ENCODE measurements at regions not wholly inside any gene's neighbourhood (a gene's known extent, or its start where the extent isn't known, plus 50 kb on each side); places are given as distances from the start of the nearest gene placed in this dataset.

DNA sequence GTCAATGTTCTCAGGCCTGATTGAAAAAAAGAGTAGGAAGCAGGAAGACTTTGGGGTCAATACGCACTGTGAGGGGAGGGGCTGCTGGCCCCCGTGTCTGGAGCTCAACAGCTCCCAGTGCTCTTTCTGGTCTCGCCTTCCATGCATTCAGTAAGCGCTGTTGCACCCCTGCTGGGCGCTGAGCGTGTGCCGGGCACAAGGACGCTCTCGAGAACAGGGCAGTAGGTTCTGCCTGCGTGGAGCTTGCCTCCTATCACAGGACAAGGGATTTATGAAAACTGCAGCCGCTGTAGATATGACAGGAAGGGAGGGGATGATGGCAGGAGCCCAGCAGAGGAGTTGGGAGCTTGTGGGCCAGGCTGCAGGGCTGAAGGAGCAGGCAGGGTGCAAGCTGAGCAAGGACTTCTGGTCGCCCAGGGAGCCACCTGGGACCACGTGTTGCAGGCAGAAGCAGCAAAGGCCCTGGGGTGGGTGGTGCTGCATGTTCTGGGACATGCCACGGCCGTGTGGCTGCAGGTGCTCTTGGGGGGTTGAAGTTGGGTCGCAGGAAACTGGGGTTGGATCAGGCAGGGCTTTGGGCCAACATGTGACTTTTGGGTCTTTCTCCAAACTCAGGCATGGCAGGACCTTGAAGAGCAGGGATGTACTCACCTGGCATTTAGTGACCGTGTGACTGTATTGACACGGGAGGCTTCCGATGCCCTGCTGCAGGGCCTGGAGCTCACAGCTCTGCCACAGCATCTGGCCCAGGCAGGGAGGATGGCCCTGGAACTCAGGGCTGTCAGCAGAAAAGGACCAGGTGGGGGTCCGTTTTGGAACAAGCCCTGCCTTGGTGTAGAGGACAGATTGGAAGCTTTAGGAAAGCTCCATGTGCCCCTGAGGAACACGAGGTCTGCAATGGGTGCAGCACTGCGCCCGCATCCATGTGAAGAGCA is 97.9 kb downstream of the CPZ start (continued):
- TF ChIP-seq, protein P1, sequence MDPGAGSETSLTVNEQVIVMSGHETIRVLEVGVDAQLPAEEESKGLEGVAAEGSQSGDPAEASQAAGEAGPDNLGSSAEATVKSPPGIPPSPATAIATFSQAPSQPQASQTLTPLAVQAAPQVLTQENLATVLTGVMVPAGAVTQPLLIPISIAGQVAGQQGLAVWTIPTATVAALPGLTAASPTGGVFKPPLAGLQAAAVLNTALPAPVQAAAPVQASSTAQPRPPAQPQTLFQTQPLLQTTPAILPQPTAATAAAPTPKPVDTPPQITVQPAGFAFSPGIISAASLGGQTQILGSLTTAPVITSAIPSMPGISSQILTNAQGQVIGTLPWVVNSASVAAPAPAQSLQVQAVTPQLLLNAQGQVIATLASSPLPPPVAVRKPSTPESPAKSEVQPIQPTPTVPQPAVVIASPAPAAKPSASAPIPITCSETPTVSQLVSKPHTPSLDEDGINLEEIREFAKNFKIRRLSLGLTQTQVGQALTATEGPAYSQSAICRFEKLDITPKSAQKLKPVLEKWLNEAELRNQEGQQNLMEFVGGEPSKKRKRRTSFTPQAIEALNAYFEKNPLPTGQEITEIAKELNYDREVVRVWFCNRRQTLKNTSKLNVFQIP (CRISPR knock-in tag; IDR thresholded peaks at IDR 0.05; ENCODE audit: borderline replicate concordance, low read depth), result no peak
- TF ChIP-seq ZNF565 (CRISPR knock-in tag; conservative IDR thresholded peaks at IDR 0.05; ENCODE audit: low read depth), result no peak
- no peak for TF ChIP-seq ZNF8 (CRISPR knock-in tag; IDR thresholded peaks at IDR 0.05)
- TF ChIP-seq, protein P2, sequence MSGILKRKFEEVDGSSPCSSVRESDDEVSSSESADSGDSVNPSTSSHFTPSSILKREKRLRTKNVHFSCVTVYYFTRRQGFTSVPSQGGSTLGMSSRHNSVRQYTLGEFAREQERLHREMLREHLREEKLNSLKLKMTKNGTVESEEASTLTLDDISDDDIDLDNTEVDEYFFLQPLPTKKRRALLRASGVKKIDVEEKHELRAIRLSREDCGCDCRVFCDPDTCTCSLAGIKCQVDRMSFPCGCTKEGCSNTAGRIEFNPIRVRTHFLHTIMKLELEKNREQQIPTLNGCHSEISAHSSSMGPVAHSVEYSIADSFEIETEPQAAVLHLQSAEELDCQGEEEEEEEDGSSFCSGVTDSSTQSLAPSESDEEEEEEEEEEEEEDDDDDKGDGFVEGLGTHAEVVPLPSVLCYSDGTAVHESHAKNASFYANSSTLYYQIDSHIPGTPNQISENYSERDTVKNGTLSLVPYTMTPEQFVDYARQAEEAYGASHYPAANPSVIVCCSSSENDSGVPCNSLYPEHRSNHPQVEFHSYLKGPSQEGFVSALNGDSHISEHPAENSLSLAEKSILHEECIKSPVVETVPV (CRISPR knock-in tag; IDR thresholded peaks at IDR 0.05), result no peak

DNA sequence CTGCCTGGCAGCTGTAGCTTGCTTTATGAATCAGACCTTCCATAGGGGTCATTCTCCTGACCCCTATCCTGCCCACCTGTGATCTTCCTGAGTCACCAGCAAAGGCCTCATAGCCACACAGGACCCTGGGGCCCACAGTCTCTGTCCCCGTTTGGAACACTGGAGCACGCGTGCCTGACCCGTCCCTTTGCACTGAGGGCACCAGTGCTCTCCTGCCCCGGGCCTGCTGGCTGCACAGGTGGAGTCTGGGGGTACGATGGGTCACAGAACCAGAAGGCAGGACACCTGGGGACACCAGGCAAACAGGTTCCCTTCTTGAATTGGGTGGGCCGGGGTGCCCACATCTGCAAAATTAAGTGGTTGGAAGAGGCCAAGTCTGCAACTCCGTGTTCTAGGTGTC is 97.2 kb downstream of the CPZ start:
- no peak for TF ChIP-seq ZNF70 (CRISPR knock-in tag; IDR thresholded peaks at IDR 0.05)
- TF ChIP-seq, protein P1 (CRISPR knock-in tag; IDR thresholded peaks at IDR 0.05; ENCODE audit: borderline replicate concordance, low read depth), result no peak
- TF ChIP-seq, protein P2 (CRISPR knock-in tag; IDR thresholded peaks at IDR 0.05), result no peak
- no peak for TF ChIP-seq PATZ1 (CRISPR knock-in tag; IDR thresholded peaks at IDR 0.05; ENCODE audit: borderline replicate concordance)
- TF ChIP-seq ZFP30 (CRISPR knock-in tag; IDR thresholded peaks at IDR 0.05), result no peak
- no peak for TF ChIP-seq OSR1 (CRISPR knock-in tag; IDR thresholded peaks at IDR 0.05)
- no peak for TF ChIP-seq ZFP3 (CRISPR knock-in tag; IDR thresholded peaks at IDR 0.05)
- no peak for TF ChIP-seq ZC3H10 (CRISPR knock-in tag; IDR thresholded peaks at IDR 0.05)
- TF ChIP-seq TOX (CRISPR knock-in tag; IDR thresholded peaks at IDR 0.05; ENCODE audit: borderline replicate concordance), result no peak
- no peak for TF ChIP-seq PPARA (CRISPR knock-in tag; IDR thresholded peaks at IDR 0.05; ENCODE audit: borderline replicate concordance)
- TF ChIP-seq, protein P3, sequence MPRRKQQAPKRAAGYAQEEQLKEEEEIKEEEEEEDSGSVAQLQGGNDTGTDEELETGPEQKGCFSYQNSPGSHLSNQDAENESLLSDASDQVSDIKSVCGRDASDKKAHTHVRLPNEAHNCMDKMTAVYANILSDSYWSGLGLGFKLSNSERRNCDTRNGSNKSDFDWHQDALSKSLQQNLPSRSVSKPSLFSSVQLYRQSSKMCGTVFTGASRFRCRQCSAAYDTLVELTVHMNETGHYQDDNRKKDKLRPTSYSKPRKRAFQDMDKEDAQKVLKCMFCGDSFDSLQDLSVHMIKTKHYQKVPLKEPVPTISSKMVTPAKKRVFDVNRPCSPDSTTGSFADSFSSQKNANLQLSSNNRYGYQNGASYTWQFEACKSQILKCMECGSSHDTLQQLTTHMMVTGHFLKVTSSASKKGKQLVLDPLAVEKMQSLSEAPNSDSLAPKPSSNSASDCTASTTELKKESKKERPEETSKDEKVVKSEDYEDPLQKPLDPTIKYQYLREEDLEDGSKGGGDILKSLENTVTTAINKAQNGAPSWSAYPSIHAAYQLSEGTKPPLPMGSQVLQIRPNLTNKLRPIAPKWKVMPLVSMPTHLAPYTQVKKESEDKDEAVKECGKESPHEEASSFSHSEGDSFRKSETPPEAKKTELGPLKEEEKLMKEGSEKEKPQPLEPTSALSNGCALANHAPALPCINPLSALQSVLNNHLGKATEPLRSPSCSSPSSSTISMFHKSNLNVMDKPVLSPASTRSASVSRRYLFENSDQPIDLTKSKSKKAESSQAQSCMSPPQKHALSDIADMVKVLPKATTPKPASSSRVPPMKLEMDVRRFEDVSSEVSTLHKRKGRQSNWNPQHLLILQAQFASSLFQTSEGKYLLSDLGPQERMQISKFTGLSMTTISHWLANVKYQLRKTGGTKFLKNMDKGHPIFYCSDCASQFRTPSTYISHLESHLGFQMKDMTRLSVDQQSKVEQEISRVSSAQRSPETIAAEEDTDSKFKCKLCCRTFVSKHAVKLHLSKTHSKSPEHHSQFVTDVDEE (CRISPR knock-in tag; IDR thresholded peaks at IDR 0.05), result no peak
- TF ChIP-seq ISL1 (CRISPR knock-in tag; IDR thresholded peaks at IDR 0.05), result no peak
- TF ChIP-seq ARNTL (CRISPR knock-in tag; IDR thresholded peaks at IDR 0.05; ENCODE audit: borderline replicate concordance, low read depth), result no peak
- TF ChIP-seq RARB (CRISPR knock-in tag; IDR thresholded peaks at IDR 0.05), result no peak
- TF ChIP-seq ESRRG (CRISPR knock-in tag; IDR thresholded peaks at IDR 0.05), result no peak
- TF ChIP-seq CSDC2 (CRISPR knock-in tag; IDR thresholded peaks at IDR 0.05), result no peak
- TF ChIP-seq TCF4 (CRISPR knock-in tag; IDR thresholded peaks at IDR 0.05; ENCODE audit: borderline replicate concordance), result no peak
- no peak for TF ChIP-seq GLIS3 (CRISPR knock-in tag; IDR thresholded peaks at IDR 0.05)
- TF ChIP-seq BACH2 (CRISPR knock-in tag; IDR thresholded peaks at IDR 0.05; ENCODE audit: borderline replicate concordance), result no peak

More for the DNA sequence above, 97.2 kb downstream of the CPZ start:
- ATAC-seq, result no peak
